GM21825 (cell line): ENCODE measurements at regions not wholly inside any gene's neighbourhood (a gene's known extent, or its start where the extent isn't known, plus 50 kb on each side); places are given as distances from the start of the nearest gene placed in this dataset.
"Not testable (repeated sequence)": the region's sequence is repeated elsewhere in the genome, so short reads cannot be mapped to it uniquely, and the experiment has no call there.

Experiments
- ATAC-seq: cut with Tn5 transposase; IDR thresholded peaks from one replicate; pipeline ENCODE4 v1.9.1; 2021; ENCODE audit warnings: mild to moderate bottlenecking, moderate library complexity; ENCODE audit not compliant: unreplicated experiment

DNA sequence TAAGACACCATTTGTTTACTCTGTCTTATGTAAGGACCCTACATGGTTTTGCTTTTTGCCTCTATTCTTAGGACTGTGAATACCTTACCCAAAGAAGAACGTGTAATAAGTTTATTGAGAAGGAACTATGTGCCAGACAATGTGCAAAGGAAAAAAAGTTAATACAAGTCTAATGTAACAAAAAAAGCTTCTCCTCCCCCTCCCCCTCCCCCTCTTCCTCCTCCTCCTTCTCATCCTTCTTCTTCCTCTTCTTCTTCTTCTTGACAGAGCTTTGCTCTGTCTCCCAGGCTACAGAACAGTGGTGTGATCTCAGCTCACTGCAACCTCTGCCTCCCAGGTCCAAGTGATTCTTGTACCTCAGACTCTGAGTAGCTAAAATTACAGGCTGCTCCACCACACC, 50.9 kb upstream of the MITF start:
- no peak for ATAC-seq

DNA sequence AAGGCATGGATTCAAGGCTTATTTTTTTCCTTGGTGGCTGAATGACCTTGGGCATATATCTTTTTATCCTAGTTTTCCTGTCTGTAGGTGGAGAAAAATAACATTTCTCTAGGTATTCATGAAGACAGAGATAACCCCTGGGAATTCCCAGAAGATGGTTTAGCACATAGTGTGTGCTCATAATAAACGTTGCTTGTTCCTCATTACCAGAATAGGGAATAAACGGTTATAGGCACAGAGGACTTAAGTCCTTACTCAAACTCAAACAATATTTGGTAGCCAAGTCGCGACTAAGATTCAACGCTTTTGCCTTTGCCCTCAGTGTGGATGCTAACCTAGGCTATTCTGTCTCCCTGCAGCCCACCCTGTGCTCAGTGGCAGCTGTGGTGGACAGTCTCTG, 51.6 kb upstream of the MITF start:
- ATAC-seq: no peak

GRCh38 chr3:69686056-69686455, 53.2 kb upstream of the MITF start:
- no peak for ATAC-seq

DNA sequence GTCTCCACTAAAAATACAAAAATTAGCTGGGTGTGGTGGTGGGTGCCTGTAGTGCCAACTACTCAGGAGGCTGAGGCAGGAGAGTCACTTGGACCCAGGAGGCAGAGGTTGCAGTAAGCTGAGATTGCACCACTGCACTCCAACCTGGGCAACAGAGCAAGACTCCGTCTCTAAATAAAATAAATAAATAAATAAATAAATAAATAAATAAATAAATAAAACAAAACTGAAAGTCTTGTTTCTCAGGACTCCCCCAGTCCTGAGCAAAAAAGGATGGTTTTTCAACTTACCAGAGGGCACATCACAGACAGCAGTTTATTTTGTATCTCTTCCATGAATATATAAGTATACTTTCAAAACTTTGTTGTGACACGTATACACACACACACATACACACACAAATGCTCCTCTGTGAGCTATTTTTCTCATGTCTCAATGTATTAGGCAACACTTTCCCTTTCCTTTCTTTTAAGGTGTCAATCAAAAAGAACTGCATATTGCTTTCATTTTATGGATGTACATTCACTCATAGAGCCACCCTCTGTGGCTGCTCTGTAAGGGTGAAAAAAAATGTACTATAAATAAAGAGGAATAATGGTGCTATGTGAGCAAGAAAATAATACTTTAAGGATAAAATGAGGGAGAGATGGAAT, 54.8 kb upstream of the MITF start:
- ATAC-seq: no peak

DNA sequence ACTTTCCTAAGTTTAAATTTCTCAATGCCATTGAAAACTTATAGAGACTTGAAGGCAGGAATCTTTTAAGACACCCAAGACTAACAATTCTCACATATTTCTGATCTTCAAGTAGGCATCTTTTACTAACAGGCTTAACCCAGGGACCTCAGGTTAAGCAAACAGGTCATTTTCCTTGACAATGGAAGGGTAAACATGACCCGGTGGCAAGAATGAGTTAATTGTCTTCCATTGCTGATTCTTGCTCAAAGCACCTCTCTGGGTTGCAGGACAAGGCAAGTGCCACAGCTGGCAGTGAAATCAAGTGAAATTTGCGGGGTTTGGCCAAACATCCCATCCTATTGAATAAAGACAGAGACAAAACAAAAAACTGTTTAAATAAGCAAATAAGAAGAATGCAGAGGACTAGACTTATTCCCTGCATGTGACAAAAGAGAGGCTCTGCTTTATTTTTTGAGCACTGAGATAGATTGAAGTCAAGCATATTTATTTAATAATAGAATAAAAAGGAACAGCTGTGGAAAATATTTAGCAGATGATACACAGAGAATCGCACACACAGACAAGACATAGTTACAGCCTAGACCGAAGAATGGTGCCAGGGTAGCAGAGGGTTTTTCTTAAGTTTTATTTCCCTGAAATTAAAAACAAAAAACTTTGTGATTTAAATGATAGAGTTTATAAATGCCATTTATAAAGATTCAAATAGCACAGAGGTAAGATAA, 56.0 kb upstream of the MITF start:
- no peak for ATAC-seq

- not testable (repeated sequence) for ATAC-seq
Observed at GRCh38 chr3:69677456-69677855, 61.8 kb upstream of the MITF start.

GRCh38 chr3:69675786-69676530, 63.3 kb upstream of the MITF start:
- no peak for ATAC-seq

DNA sequence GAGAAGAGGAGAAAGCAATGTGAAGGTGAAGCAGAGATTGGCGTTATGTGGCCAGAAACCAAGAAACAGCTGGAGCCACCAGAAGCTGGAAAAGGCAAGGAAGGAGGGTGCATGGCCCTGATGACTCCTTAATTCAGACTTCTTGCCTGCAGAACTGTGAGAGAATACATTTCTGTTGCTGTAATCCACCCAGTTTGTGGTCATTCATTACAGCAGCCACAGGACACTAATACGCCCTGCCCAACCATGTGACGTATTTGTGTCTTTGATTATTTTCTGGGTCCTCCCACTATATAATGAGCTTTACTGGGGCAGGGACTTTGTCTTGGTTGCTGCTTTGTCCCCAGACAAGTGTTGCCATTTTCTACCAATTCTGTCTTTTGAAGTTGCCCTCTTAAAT, 64.5 kb upstream of the MITF start:
- no peak for ATAC-seq

DNA sequence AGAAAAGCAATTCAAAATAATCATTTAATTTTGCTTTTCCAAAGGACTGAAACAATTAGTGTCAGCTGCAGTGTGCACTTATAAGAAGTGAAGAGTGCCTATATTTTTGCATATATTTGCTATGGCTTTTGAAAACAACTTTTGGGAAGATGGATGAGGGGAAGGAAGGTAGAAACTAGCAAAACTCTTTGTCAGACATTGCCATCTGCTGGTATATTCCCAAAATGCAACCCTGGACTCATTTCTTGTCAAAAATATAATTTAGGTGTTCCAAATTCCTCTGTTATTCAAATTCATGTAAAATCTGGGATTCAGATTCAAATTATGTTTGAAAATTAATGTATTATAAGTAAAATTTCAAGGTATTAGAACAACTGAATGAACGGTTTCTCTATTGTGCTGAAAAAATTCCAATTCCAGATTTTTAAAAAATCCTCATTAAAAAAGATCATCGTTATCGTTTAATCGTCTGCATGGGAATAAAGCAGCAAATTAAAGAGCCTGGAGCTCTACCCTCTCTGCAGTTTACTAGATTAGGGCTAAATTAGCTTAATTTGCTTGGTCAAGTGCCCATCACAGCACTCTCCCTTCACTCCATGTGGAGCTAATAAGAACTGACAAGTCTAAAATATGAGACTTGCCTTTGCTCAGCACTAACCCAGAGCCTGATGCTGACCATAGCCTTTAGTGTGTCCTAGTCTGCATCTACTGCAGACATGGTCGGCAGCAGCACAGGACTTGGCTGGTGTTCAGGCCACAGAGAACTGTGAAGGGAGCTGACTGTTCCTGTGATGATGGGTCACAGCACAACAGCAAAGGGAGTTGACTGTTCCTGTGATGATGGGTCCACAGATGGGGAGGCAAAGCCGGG, 67.9 kb upstream of the MITF start:
- ATAC-seq: no peak

GRCh38 chr3:69669070-69669469, 70.2 kb upstream of the MITF start:
- ATAC-seq: no peak

- ATAC-seq: no peak
Observed at GRCh38 chr3:69665026-69665737, 74.1 kb upstream of the MITF start.

GRCh38 chr3:69660631-69661030, 78.6 kb upstream of the MITF start:
- ATAC-seq: no peak

GRCh38 chr3:69659180-69659910, 79.9 kb upstream of the MITF start:
- no peak for ATAC-seq

GRCh38 chr3:69658514-69659140, 80.6 kb upstream of the MITF start:
- ATAC-seq: no peak

- ATAC-seq: not testable (repeated sequence)
Observed at GRCh38 chr3:69657030-69657429, 82.2 kb upstream of the MITF start.

- ATAC-seq: no peak
Observed at GRCh38 chr3:69651765-69652164, 87.5 kb upstream of the MITF start.

GRCh38 chr3:69650066-69650419, 89.2 kb upstream of the MITF start:
- ATAC-seq: no peak

DNA sequence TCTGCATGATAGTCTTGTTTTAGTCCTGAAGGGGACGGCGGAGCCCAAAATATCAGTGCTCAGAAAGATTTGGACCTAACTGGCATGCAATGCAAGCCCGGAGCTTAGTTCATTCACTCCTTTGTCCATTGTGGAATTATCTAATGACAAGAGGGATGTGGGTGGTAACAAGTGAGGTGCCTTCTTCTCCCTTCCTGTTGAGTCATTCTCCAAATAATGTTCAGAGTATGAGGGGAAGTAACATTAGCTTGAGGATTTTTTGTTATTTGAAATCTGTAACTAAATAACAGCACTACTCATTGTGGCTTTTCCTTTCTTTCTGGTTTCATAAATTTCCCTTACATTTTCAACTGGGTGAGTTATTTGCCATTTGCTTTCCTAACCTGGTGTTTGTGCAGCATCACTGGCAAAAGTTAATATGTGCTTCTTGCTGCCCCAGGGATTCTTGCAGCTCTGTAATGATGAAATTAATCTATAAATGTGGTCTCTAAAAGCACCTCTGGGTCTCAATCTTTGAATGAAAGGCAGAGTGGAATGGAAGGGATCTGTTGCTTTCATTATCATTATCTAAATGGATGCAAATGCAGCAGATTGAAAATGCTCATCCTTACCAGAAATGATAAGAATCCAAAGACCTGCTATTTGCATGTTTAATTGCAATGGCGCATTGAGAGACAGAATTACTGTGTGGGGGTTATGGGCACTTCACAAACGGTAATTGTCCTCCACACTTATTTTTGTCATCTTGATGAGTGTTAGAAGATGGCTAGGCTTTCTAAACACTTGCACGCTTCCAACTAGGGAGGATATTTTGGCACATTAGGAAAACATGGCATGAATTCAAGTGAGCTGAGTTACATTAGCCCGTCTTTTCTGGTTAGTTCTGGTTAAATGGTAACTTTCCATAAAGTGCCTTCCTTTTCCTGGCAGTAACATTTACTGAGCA, 89.9 kb upstream of the MITF start:
- no peak for ATAC-seq
